ENCODE measurements at regions not wholly inside any gene's neighbourhood (a gene's known extent, or its start where the extent isn't known, plus 50 kb on each side); places are given as distances from the start of the nearest gene placed in this dataset.

DNA sequence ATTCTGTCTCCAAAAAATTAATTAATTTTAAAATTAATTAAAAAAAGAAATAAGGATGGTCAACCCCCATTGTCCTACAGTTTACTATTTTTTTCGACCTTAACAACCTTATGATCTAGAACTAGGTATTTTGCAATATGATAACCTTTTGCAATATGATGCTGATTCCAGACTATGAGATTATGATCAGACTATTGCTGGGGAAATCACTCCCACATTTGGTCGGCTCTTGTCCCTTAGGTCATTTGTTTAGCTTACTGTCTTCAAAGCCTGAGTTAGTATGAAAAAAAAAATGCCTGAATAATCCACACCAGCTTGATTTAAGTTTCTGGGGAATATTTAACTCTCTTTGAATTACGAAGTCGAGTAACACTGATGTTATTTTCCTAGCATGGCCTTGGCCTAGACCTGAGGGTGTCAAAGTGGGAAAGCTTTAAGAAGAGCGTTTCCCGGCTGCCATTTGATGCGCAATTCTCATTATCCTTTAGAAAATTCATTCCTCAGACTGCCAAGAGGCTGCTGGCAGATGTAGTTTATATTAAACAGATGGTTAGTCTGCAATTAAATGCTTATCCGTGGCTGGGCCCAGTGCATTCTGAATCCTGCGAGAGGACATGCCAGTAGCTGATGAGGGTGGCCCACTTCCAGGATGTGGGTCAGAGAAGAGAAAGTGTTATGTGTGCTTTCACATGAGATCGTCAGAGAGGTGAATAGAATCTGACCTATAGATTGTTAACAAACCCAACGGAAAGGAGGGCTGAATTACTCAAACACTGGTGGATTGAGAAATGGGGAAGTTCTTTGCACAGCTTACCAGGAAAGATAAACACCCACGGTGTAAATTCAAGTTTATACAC lies 496.0 kb upstream of the THBS1 start:
- Mint-ChIP-seq H3K27ac (no peak overlapping the region), H3K4me3 (no peak overlapping the region), H3K36me3 (ENCODE audit: low read depth) (no peaks in the 10 kb centered on the region), H3K4me1 (ENCODE audit: low read depth) (peaks cover 5% of the 10 kb centered on the region), H3K27me3 (ENCODE audit: low read depth) (peaks cover 10% of the 10 kb centered on the region), H3K9me3 (no peaks in the 10 kb centered on the region)

DNA sequence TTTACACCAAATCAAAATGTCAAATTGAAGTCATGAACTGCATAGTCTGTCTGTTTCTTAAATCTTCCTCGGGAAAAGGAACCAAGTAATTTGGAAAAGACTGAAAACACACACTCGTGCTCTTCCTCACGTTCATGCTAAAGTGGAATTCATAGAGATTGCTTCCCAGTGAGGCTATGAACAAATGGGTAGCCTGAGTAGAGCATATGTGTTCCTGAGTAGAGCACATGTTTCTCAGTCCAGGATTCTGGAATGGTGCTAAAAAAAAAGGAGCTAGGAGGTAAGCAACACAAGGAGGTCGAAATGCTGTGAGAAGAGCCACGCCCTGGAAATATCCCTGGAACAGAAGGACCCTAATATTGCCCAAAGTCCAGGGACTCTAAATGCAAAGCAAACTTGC lies 494.2 kb upstream of the THBS1 start:
- no peak overlapping the region for H3K27ac Mint-ChIP-seq
- H3K4me3 Mint-ChIP-seq = no peak overlapping the region
- peaks cover 5% of the 10 kb centered on the region for H3K4me1 Mint-ChIP-seq (ENCODE audit: low read depth)
- H3K9me3 Mint-ChIP-seq = no peaks in the 10 kb centered on the region
- peaks cover 10% of the 10 kb centered on the region for H3K27me3 Mint-ChIP-seq (ENCODE audit: low read depth)
- H3K36me3 Mint-ChIP-seq (ENCODE audit: low read depth) = no peaks in the 10 kb centered on the region

DNA sequence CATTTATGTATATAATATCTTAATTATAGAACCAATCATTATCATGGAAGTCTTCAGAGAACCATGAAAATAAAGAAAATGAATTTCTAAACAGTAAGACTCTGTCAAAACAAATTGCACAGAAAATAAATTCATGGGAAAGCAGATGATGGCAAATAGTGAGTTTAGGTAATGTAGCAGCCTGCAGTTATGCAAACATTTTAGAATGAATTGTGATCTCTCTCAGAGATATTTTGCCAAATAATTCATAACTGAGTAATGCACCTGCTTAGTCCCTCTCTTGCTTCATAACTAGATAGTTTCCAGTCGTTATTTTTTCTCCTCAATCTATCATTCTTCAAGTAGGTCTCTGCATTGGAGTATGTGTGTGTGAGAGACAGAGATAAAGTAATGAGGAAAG lies 492.7 kb upstream of the THBS1 start:
- Mint-ChIP-seq H3K4me3 (no peak overlapping the region), H3K36me3 (ENCODE audit: low read depth) (no peaks in the 10 kb centered on the region), H3K4me1 (ENCODE audit: low read depth) (peaks cover 5% of the 10 kb centered on the region), H3K27ac (no peak overlapping the region), H3K9me3 (no peaks in the 10 kb centered on the region), H3K27me3 (ENCODE audit: low read depth) (peaks cover 10% of the 10 kb centered on the region)

DNA sequence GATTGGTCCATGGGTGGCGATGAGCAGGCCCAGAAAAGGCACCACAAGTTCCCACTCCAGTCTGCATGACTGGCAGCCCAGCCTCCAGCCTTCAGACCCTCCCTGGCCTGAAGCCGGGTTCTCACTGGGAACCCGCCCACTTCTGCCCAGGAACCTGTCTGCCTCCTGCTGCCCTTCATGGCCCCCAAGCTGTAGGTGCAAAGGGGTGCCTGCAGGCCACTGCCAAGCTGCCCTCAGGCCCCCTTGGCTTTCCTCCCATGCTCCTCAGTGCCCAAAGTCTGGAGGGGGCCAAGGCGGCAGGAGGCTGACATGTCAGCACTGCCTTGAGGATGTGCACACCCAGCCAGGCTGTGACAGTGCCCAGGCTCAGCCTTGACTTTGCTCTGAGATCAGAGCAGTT lies 488.5 kb upstream of the THBS1 start:
- Mint-ChIP-seq H3K27me3 (ENCODE audit: low read depth) (no peaks in the 10 kb centered on the region), H3K4me1 (ENCODE audit: low read depth) (no peaks in the 10 kb centered on the region), H3K36me3 (ENCODE audit: low read depth) (no peaks in the 10 kb centered on the region), H3K9me3 (no peaks in the 10 kb centered on the region), H3K4me3 (no peak overlapping the region), H3K27ac (no peak overlapping the region)

DNA sequence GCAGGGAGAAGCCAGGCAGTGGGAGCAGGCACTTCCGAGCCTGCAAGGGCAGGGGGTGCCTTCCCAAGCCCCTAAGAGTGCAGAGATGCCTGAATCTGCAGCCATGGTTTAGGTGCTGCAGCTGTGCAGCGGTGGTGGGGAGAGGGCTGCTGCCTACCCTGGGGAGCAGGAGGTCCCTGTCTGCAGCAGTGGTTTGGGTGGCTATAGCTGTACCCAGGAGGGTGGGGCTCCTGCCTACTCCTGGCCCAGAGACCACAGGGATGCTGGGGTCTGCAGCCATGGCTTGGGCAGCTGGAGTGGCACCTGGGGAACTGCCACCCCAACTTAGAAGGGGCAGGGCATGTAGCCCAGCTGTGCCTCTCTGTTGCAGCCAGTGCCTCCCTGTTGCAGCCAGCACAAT lies 488.1 kb upstream of the THBS1 start:
- Mint-ChIP-seq H3K4me3 (no peak overlapping the region), H3K27ac (no peak overlapping the region)

DNA sequence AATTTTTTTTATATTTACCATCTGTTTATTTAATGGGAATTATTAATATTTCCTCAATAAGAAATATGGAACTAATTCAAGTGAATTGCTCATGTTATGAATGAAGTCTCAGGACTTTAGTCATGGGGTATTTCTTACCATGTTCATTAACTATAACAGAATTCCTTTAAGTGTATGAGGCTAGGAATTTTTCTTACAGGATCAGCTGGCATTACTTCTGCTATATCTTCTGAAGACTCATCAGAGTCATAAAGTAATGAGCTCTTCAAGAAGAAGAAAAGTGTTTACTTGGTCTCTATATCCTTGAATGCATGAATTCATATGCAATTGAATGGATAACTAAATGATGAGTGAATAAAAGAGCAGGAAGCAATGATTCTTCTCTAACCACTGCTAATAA lies 486.8 kb upstream of the THBS1 start:
- Mint-ChIP-seq H3K36me3 (ENCODE audit: low read depth) (no peaks in the 10 kb centered on the region), H3K27me3 (ENCODE audit: low read depth) (peaks cover 10% of the 10 kb centered on the region), H3K4me1 (ENCODE audit: low read depth) (no peaks in the 10 kb centered on the region), H3K9me3 (no peaks in the 10 kb centered on the region), H3K27ac (no peak overlapping the region), H3K4me3 (no peak overlapping the region)

More for the DNA sequence above, 488.1 kb upstream of the THBS1 start:
- no peaks in the 10 kb centered on the region for H3K9me3 Mint-ChIP-seq
- no peaks in the 10 kb centered on the region for H3K36me3 Mint-ChIP-seq (ENCODE audit: low read depth)
- H3K4me1 Mint-ChIP-seq (ENCODE audit: low read depth) = no peaks in the 10 kb centered on the region
- peaks cover 3% of the 10 kb centered on the region for H3K27me3 Mint-ChIP-seq (ENCODE audit: low read depth)

DNA sequence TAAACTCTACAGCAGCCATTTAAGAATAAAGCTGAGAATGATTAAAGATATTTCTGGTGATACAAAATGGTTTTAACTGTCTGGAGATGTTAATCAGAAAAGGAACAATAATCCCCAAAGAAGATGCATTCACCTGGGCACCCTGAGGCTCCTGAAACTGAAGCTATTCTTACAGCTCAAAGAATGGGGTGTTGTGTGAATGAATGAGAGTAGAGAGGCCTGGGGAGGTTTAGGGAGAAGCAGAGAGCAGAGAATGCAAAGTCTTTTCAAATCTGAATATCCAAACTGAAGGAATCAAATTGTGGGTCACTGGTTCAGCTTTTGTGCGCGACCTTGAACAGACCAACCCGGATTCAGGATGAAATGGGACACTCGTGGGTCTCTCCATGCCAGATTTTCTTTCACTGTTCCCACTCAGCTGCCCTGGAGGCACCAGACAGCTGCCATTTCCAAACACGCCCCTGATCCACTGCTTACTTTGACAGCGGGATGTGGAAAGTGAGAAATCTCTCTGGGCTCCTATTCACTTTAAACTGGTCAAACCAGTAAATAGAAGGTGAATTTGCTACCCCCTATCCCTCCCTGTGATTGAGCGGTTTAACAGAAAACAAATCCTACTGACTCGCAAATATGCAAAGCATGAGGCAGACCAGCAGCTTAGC lies 485.5 kb upstream of the THBS1 start:
- H3K4me3 Mint-ChIP-seq = no peak overlapping the region
- H3K27ac Mint-ChIP-seq = no peak overlapping the region
- no peaks in the 10 kb centered on the region for H3K4me1 Mint-ChIP-seq (ENCODE audit: low read depth)
- H3K36me3 Mint-ChIP-seq (ENCODE audit: low read depth) = no peaks in the 10 kb centered on the region
- peaks cover 13% of the 10 kb centered on the region for H3K27me3 Mint-ChIP-seq (ENCODE audit: low read depth)
- no peaks in the 10 kb centered on the region for H3K9me3 Mint-ChIP-seq

DNA sequence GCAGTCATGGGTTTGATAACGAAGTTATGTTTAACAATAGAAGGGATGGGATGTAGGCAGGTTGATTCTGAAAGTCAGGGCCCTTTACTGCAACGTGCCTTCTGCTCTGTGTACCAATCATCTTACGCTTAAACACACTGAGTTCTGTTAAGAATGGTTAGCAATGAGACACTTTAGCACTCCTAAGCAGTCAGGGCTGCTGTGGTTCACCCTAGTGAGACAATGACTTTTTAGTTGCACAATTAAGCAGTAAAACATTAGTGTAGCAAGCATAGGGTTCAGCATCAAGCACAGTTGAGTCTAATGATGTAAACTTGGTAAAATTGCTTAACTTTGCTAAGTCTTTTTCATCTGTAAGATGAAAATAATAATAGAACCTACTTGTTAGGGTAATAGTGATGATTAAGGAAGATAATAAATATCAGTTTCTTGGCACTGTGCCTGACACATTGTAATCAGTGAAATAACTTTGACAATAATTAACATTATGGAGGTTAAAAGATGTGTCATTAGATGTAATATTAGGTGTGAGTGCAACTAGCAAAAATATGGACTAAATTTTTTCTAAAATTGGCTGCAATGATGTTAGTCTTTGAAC lies 484.2 kb upstream of the THBS1 start:
- H3K27ac Mint-ChIP-seq = no peak overlapping the region
- no peaks in the 10 kb centered on the region for H3K36me3 Mint-ChIP-seq (ENCODE audit: low read depth)
- H3K27me3 Mint-ChIP-seq (ENCODE audit: low read depth) = peaks cover 15% of the 10 kb centered on the region
- H3K4me3 Mint-ChIP-seq = no peak overlapping the region
- H3K4me1 Mint-ChIP-seq (ENCODE audit: low read depth) = no peaks in the 10 kb centered on the region
- no peaks in the 10 kb centered on the region for H3K9me3 Mint-ChIP-seq

DNA sequence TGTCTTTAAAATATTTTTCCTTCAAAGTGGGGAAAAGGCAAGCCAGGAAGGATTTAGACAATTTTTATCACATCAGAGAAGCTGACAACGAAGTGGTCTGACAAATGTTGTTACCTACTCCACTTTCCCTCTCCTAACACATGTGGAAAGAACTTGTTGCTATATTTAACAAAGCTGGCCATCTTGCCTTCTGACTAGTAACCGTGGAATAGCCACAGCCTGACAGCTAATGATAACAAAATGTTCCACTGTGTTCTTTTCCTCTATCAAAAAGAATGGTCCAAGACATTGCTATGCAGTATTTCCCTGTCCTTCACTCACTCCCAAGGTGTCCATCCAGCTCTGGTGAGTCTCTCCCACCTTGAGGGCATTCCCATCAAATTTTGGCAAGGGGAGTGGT lies 481.4 kb upstream of the THBS1 start:
- Mint-ChIP-seq H3K27me3 (ENCODE audit: low read depth) (peaks cover 20% of the 10 kb centered on the region), H3K4me3 (no peak overlapping the region), H3K9me3 (no peaks in the 10 kb centered on the region), H3K27ac (no peak overlapping the region), H3K36me3 (ENCODE audit: low read depth) (no peaks in the 10 kb centered on the region), H3K4me1 (ENCODE audit: low read depth) (no peaks in the 10 kb centered on the region)

DNA sequence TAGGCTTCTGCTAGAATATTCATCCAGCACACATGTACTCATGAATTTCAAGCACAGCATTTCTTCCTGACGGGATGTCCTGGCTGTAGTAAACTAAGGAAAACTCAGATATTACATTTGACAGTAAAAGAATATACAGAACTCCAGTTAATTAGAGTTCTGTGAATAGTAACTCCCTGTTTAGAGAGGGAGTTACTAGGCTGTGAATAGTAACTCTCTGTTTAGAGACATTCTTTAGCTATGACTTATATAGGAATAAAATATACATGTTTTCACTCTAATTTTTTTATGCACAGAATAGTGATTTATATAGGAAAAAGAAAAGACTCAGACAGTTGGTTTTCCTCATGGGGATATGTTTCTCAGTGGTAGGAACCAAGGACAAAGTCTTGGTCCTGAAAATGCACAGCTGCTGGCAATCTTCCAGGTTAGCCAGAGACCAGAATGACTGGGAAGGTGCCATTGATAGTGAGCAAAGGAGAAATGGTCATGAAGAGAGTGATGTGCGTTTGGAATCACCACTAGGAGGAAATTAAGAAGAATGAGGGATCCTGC lies 480.7 kb upstream of the THBS1 start:
- Mint-ChIP-seq H3K36me3 (ENCODE audit: low read depth) (no peaks in the 10 kb centered on the region), H3K27ac (no peak overlapping the region), H3K4me3 (no peak overlapping the region), H3K9me3 (no peaks in the 10 kb centered on the region), H3K4me1 (ENCODE audit: low read depth) (no peaks in the 10 kb centered on the region), H3K27me3 (ENCODE audit: low read depth) (peaks cover 20% of the 10 kb centered on the region)

DNA sequence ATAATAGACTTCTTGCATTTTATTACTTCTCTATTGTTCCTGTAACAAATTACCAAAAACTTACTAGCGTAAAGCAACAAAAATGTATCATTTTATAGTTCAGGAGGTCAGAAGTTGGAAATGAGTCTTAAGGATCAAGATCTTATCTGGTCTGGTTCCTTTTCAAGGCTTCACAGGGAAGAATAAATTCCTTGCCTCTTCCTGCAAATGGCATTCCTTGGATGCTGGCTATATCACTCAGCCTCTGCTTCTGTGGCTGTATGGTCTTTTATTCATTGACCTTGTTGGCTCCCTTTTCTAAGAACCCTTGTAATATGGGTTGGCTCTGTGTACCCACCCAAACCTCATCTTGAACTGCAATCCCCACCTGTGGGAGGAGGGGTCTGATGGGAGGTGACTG lies 478.4 kb upstream of the THBS1 start:
- Mint-ChIP-seq H3K27ac (no peak overlapping the region), H3K36me3 (ENCODE audit: low read depth) (no peaks in the 10 kb centered on the region), H3K9me3 (no peaks in the 10 kb centered on the region), H3K4me1 (ENCODE audit: low read depth) (no peaks in the 10 kb centered on the region), H3K4me3 (no peak overlapping the region), H3K27me3 (ENCODE audit: low read depth) (peaks cover 23% of the 10 kb centered on the region)

DNA sequence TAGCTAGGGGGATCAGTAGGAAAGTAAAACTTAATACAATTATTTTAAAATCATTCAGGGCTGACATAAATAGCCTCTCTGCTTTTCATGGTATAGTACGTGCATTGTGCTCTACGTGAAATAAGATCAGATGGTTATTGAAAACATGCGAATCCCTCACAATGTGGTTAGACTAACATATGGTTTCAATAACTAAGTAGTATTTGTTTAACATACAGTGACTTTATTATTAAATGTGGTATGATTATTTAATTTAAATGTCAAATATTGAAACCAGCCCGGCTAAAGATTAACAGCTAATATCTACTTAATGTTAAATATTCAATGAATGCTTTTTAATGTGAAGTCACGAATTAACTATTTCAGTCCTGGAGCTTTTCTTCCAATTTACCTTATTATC lies 473.9 kb upstream of the THBS1 start:
- Mint-ChIP-seq H3K27ac (no peak overlapping the region), H3K4me3 (no peak overlapping the region), H3K4me1 (ENCODE audit: low read depth) (no peaks in the 10 kb centered on the region), H3K36me3 (ENCODE audit: low read depth) (no peaks in the 10 kb centered on the region), H3K9me3 (no peaks in the 10 kb centered on the region), H3K27me3 (ENCODE audit: low read depth) (peaks cover 8% of the 10 kb centered on the region)

DNA sequence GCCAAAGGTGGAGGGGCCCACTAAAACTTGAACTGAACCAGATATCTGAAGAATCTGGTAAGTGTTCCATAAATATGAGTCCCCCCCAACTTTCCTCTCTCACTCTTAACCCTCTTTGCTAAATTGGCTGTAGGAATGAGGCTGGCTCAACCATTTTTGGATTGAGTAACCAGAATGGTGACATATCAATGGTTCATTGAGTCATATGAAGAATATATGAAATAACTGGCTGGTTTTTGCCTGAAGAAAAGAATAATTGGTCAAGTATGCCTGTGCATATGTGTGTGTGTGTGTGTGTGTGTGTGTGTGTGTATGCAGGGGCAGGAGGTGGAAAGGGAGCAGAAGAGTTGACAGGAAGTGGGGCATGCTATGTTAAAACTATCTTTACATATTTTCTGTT lies 472.9 kb upstream of the THBS1 start:
- Mint-ChIP-seq H3K36me3 (ENCODE audit: low read depth) (no peaks in the 10 kb centered on the region), H3K9me3 (no peaks in the 10 kb centered on the region), H3K27me3 (ENCODE audit: low read depth) (peaks cover 5% of the 10 kb centered on the region), H3K4me3 (no peak overlapping the region), H3K4me1 (ENCODE audit: low read depth) (no peaks in the 10 kb centered on the region), H3K27ac (no peak overlapping the region)

DNA sequence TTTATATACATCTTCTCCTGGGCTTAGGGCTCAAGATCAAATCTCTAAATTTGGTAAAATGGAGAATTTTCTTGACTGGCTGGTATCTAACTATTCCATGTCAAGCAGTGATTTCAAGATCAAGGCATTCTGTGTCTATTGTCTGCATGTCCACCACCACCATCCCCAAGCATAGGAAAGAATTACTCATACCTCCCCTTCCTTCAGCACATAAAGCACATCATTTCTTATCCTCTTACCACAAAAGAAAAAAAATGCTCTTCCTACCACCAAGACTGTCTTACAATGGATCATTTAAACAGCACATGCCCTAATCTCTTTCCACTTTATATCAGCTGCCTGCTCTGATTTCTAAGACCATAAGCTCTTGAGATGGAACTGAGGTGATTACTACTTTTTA lies 470.5 kb upstream of the THBS1 start:
- H3K36me3 Mint-ChIP-seq (ENCODE audit: low read depth) = no peaks in the 10 kb centered on the region
- no peak overlapping the region for H3K27ac Mint-ChIP-seq
- H3K4me3 Mint-ChIP-seq = no peak overlapping the region
- peaks cover 12% of the 10 kb centered on the region for H3K27me3 Mint-ChIP-seq (ENCODE audit: low read depth)
- H3K4me1 Mint-ChIP-seq (ENCODE audit: low read depth) = no peaks in the 10 kb centered on the region
- no peaks in the 10 kb centered on the region for H3K9me3 Mint-ChIP-seq

DNA sequence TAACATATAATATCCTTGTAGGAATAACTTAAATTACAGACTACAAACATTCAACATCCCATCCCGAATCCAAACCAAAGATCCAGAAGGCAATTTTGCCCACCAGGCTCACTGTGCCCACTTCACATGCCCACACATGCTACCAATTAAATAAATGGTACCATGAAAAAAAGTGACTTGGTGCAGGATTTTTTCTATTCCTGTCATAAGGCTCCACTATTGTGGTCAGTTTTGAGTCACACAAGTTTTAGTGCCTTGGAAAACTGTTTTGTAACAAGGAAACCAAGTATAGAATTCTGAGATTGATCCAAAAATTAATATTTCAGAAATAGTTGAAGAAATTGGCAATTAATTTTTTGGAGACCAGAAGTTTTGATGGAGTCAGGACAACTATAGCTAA lies 470.1 kb upstream of the THBS1 start:
- Mint-ChIP-seq H3K27me3 (ENCODE audit: low read depth) (peaks cover 12% of the 10 kb centered on the region), H3K4me1 (ENCODE audit: low read depth) (no peaks in the 10 kb centered on the region), H3K4me3 (no peak overlapping the region), H3K36me3 (ENCODE audit: low read depth) (no peaks in the 10 kb centered on the region), H3K27ac (no peak overlapping the region), H3K9me3 (no peaks in the 10 kb centered on the region)

All from T-helper 1 cell treated with Interleukin-12 subunit alpha and Interleukin-12 subunit beta and Interleukin-4 antibody, amounts not matched to agents 30 μg/mL and 1 μg/mL, for 36 hours (primary cell).